NB4 (cell line): ENCODE measurements at regions not wholly inside any gene's neighbourhood (a gene's known extent, or its start where the extent isn't known, plus 50 kb on each side); places are given as distances from the start of the nearest gene placed in this dataset.
A peak's percentile ranks its signal among the peaks of the same experiment; 100 is the strongest.

Experiments used
- DNase-seq: peaks from one replicate; pipeline ENCODE4 v3.0.0; 2010; ENCODE audit warnings: low read depth
- H3K4me3 ChIP-seq: one replicate; pipeline ENCODE4 v1.5.1; 2011; ENCODE audit warnings: mild to moderate bottlenecking, low read depth, low read length, moderate library complexity
- MYC ChIP-seq: IDR thresholded peaks from 2 replicates; pipeline ENCODE4 v1.6.1; 2011; ENCODE audit warnings: low read depth, low read length
- POLR2A ChIP-seq: IDR thresholded peaks from 2 replicates; pipeline ENCODE4 v1.6.1; 2011; ENCODE audit warnings: mild to moderate bottlenecking; ENCODE audit not compliant: insufficient read length; ENCODE audit errors: extremely low read depth
- TF ChIP-seq, protein P1 (sequence below): IDR thresholded peaks from 2 replicates; pipeline ENCODE4 v1.6.1; 2011; ENCODE audit warnings: low read depth, low read length
- TF ChIP-seq, protein P2 (sequence below): IDR thresholded peaks from one replicate; pipeline ENCODE4 v1.5.1; 2012; ENCODE audit warnings: low read depth, low read length

DNA sequence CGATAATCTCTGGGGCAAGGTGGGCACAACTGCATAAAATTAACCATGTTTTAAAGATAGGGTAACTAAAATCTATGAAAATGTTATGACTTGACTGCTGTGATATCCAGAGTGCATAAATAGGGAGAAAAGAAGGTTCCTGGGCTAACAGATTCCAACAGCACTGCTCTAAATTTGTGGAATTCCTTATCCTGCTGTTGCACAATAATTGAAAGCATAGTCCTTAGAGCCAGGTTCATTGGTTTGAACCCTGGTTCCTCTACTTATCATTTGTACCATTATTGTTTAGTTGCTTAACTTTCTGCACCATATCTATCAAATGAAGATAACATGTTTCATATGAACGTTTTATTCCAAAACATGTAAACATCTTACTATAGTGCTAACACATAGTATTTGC lies 219.0 kb downstream of the NUF2 start:
- H3K4me3 ChIP-seq, result no peak overlapping the region
- no peak for DNase-seq

DNA sequence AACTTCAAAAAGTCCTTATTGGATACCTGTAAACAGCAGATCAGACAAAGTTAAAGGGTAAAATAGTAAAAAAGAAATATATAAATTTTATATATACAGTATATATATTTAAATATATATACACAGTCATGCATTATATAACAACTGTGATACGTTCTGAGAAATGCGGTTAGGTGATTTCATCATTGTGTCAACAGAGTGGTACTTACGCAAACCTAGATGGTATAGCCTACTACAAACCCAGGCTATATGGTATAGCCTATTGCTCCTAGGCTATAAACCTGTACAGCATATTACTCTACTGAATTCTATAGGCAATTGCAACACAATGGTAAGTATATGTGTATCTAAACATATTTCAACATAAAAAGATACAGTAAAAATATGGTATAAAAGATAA lies 222.7 kb downstream of the NUF2 start:
- DNase-seq, result peak; percentile 62
- TF ChIP-seq MYC (no peak), POLR2A (no peak)
- TF ChIP-seq, protein P1, sequence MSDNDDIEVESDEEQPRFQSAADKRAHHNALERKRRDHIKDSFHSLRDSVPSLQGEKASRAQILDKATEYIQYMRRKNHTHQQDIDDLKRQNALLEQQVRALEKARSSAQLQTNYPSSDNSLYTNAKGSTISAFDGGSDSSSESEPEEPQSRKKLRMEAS, result no peak
- TF ChIP-seq, protein P2, sequence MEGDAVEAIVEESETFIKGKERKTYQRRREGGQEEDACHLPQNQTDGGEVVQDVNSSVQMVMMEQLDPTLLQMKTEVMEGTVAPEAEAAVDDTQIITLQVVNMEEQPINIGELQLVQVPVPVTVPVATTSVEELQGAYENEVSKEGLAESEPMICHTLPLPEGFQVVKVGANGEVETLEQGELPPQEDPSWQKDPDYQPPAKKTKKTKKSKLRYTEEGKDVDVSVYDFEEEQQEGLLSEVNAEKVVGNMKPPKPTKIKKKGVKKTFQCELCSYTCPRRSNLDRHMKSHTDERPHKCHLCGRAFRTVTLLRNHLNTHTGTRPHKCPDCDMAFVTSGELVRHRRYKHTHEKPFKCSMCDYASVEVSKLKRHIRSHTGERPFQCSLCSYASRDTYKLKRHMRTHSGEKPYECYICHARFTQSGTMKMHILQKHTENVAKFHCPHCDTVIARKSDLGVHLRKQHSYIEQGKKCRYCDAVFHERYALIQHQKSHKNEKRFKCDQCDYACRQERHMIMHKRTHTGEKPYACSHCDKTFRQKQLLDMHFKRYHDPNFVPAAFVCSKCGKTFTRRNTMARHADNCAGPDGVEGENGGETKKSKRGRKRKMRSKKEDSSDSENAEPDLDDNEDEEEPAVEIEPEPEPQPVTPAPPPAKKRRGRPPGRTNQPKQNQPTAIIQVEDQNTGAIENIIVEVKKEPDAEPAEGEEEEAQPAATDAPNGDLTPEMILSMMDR, result no peak

More for the DNA sequence above, 219.0 kb downstream of the NUF2 start:
- TF ChIP-seq POLR2A, result no peak
- TF ChIP-seq, protein P1, result no peak
- TF ChIP-seq, protein P2, result no peak
- no peak for TF ChIP-seq MYC

DNA sequence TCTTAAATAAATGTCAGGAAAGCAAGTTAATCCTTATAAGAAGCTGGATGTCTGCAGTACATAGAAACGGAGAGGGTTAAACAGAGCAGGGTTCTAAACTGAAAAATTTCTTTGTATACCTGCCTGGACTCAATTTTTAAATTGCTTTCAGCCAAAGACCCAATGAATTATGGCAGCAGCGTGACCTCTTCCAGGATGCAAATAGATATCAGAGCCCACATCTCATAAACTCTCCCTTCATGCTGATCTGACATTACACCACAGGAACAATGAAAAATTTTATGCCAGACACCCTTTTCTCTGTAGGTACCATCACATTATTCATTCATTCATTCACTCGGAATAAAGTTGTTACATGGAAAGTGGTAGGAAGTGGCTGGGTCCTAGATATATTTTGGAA lies 236.4 kb downstream of the NUF2 start:
- TF ChIP-seq MYC (no peak), POLR2A (no peak)
- TF ChIP-seq, protein P1, result no peak
- TF ChIP-seq, protein P2, result no peak
- H3K4me3 ChIP-seq, result no peak overlapping the region
- DNase-seq, result no peak

More for the DNA sequence above, 222.7 kb downstream of the NUF2 start:
- no peak overlapping the region for H3K4me3 ChIP-seq

DNA sequence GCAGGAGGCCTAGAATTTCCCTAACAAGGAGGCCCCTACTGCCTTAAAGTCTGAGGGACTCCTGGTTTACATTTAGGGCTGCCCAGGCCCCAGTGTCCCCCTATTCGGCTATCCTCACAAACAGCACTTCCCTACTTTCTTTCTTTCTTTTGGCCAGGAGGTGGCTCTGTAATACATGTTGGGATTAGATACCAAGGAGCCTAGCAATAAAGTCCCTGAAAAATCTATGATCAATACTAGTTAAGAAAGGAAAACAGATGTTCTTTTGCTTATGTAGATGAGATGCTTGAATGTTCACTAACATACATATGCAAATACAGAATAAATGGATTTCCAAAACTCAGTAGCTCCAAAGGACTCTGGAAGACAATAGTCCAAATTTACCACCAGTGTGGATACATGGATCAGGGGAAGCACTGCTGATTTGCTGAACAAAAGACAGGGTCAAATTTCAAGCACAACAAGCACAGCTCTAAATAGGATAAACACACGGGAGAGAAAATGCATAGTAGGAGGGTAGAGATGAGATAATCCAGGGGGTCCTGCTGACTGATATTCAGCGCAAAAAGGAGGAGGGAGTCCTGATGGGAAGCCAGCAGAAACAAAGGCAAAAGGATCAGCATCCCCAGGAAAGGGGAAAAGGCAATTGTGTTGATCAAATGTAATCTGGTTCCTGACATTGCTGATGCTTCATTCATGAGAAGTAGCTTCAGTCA lies 240.0 kb downstream of the NUF2 start:
- TF ChIP-seq, protein P2, result no peak
- no peak for TF ChIP-seq MYC
- TF ChIP-seq, protein P1, result no peak
- no peak for TF ChIP-seq POLR2A

DNA sequence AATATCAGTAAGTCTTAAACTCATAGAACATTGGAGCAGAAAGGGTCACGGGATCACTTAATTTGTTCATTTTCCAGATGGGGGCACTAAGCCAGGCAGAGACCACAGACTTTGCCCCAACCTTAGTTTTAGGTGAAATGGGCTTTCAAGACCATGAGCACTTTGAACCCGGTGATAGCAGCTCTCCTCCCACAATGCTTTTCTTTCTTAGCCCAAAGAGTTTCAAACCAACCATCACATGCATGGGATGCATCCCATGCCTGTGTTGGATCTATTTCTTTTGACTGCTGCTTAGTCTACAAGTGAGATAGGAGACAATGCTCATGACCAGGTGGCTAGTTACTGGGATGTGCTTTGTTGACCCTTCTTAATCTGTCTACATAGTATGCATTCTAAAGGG lies 240.6 kb downstream of the NUF2 start:
- TF ChIP-seq POLR2A (no peak), MYC (no peak)
- TF ChIP-seq, protein P2, result no peak
- TF ChIP-seq, protein P1, result no peak
- no peak overlapping the region for H3K4me3 ChIP-seq
- no peak for DNase-seq

More for the DNA sequence above, 240.0 kb downstream of the NUF2 start:
- peak; percentile 11 for DNase-seq
- H3K4me3 ChIP-seq, result no peak overlapping the region

DNA sequence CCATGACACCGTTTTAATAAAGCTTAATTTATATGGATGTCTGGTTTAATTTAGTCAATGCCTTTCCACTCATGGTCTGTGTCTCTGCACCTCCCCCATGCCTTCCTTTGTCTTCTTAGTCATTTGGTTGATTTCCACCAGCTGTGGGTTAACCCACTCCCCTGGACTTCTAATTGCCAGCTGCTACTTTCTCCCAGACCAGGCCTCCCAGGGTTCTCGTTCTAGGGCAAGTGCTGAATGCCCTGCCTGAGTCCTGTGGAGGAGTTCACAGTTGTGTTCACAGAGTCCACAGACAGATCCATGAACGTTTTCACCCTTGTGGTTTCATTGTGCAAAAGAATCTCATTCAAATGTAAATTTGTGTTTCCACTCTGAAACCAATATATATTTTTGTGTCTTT lies 243.4 kb downstream of the NUF2 start:
- no peak for DNase-seq
- no peak overlapping the region for H3K4me3 ChIP-seq
- TF ChIP-seq, protein P2, result no peak
- TF ChIP-seq, protein P1, result no peak
- no peak for TF ChIP-seq POLR2A
- TF ChIP-seq MYC, result no peak
